Adrenal gland (tissue), 9 donors: ENCODE measurements at regions not wholly inside any gene's neighbourhood (a gene's known extent, or its start where the extent isn't known, plus 50 kb on each side); places are given as distances from the start of the nearest gene placed in this dataset.

ENCODE experiments used
- DNase-seq, 7 donors: peaks; one replicate each; pipeline ENCODE4 v3.0.0-alpha.2; 2019 to 2020
- H3K27ac ChIP-seq, 5 donors: fragments of 200-600 bp; sonication (generic) in 4 of 5; 1 replicate in 3 of 5; 2 replicates in 2 of 5; pipeline versions ENCODE4 v1.5.1 to v1.8.0; 2016 to 2020; ENCODE audit warnings: mild to moderate bottlenecking in 1 of 5
- H3K27me3 ChIP-seq: fragments of 200-600 bp; 2 replicates; pipeline ENCODE4 v1.8.0; 2021
- H3K36me3 ChIP-seq, 2 donors: fragments of 200-600 bp; replicated peaks in 1 of 2; 1 replicate in 1 of 2; 2 replicates in 1 of 2; pipeline versions ENCODE4 v1.5.1 to v1.8.0; 2018 to 2022
- H3K4me1 ChIP-seq, 2 donors: fragments of 200-600 bp; replicated peaks in 1 of 2; 1 replicate in 1 of 2; 2 replicates in 1 of 2; pipeline versions ENCODE4 v1.5.1 to v1.8.0; 2018 to 2021
- H3K4me3 ChIP-seq, 4 donors: fragments of 200-600 bp; sonication (generic) in 3 of 4; one replicate each; pipeline ENCODE4 v1.5.1; 2016 to 2018
- H3K9me3 ChIP-seq, 3 donors: fragments of 200-600 bp; sonication (generic) in 1 of 3; replicated peaks in 1 of 3; 1 replicate in 2 of 3; 2 replicates in 1 of 3; pipeline versions ENCODE4 v1.5.1 to v1.8.0; 2016 to 2021
- POLR2A ChIP-seq, 2 donors: fragments of 450-650 bp; IDR thresholded peaks; one replicate each; pipeline ENCODE4 v1.6.1; 2017; ENCODE audit warnings: antibody characterized with exemption in 2 of 2, mild to moderate bottlenecking in 2 of 2, moderate library complexity in 1 of 2
- WGBS, 4 donors: extraction: QIAGEN DNeasy Blood & Tissue Kit in 2 of 4; methylation state at CpG; one replicate each; pipeline versions ENCODE4 v1.1.5 to v1.1.7; 2013 to 2017; 5-methylcytosine and 5-hydroxymethylcytosine counted together
- intact Hi-C, 2 donors: fragments of 100-400 bp; cut with DNase I; formaldehyde crosslinking; loops; one replicate each; pipeline versions ENCODE4 v1.14.1 to v1.15.0; 2022 to 2023
- TF ChIP-seq, protein P1 (sequence below), 6 experiments: fragments of 450-650 bp in 4 of 6; fragments of 200-600 bp in 2 of 6; sonication (generic) in 1 of 6; IDR thresholded peaks; 1 replicate in 5 of 6; 2 replicates in 1 of 6; pipeline versions ENCODE4 v1.5.1 to v1.8.0; 2016 to 2021; ENCODE audit warnings: antibody characterized with exemption in 6 of 6, mild to moderate bottlenecking in 2 of 6, moderate library complexity in 1 of 6
- donor health status: healthy with polysubstance abuse.
- donor health status: Bipolar disorder and iron deficiency.
- donor health status: DM: yes; HTN: yes; CAD: no.
- donor health status: DM: no; HTN: no; CAD: no.
- donor health status: DM: no; HTN: no; CAD: no.

DNA sequence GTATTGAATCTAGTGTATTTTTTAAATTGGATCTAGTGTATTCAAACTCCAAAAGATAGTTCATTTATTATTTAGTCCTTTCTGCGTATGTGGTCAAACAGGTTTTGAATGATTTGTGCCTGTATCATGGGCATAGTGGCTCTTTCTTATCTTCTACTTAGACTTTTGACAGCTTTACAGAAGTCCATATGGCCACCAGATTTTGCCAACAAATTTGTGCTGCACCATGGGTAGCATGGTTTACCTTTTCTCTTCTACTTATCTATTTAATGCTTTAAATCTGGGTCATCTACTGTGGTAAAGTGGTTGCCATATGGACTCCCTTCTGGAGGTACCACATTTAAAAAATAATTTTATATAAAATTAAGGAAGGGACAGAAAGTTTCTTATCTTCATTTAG, 66.9 kb upstream of the CADM2 start:
- H3K4me3 ChIP-seq, result no peak overlapping the region
- WGBS, 4 donors, result 79 to 90% (median 85%) methylated on average over 1 of the region's 1 CpG
- intact Hi-C loops, result no loop called here
- no peaks in the 10 kb centered on the region for H3K4me1 ChIP-seq
- no peaks in the 10 kb centered on the region for H3K27me3 ChIP-seq
- H3K9me3 ChIP-seq, result no peaks in the 10 kb centered on the region
- H3K27ac ChIP-seq, result no peak overlapping the region
- TF ChIP-seq, protein P1, sequence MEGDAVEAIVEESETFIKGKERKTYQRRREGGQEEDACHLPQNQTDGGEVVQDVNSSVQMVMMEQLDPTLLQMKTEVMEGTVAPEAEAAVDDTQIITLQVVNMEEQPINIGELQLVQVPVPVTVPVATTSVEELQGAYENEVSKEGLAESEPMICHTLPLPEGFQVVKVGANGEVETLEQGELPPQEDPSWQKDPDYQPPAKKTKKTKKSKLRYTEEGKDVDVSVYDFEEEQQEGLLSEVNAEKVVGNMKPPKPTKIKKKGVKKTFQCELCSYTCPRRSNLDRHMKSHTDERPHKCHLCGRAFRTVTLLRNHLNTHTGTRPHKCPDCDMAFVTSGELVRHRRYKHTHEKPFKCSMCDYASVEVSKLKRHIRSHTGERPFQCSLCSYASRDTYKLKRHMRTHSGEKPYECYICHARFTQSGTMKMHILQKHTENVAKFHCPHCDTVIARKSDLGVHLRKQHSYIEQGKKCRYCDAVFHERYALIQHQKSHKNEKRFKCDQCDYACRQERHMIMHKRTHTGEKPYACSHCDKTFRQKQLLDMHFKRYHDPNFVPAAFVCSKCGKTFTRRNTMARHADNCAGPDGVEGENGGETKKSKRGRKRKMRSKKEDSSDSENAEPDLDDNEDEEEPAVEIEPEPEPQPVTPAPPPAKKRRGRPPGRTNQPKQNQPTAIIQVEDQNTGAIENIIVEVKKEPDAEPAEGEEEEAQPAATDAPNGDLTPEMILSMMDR (IDR thresholded peaks at IDR 0.05), result no peak
- no peak for TF ChIP-seq POLR2A (IDR thresholded peaks at IDR 0.05)
- H3K36me3 ChIP-seq, result no peaks in the 10 kb centered on the region
- DNase-seq, result no peak

DNA sequence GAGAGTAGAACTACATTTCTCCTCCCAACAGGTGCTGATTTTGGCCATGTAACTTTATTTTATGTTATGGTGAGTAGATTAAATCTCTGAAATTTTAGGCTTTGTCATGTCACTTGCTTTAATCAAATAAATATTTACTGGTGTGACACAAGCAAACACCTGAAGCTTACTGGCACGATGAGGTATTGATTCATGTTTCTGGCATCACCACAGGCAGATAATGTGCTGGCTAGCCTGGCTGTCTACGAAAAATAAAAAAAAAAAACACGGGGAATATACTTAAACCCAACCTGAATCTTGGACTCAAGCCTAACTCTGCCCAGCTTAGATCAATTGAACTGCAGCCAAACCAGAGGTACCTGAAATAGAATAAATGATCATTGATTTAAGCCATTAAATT, 65.6 kb upstream of the CADM2 start:
- no peaks in the 10 kb centered on the region for H3K36me3 ChIP-seq
- 58 to 78% (median 67%) methylated on average over 3 of the region's 3 CpGs for WGBS, 4 donors

DNA sequence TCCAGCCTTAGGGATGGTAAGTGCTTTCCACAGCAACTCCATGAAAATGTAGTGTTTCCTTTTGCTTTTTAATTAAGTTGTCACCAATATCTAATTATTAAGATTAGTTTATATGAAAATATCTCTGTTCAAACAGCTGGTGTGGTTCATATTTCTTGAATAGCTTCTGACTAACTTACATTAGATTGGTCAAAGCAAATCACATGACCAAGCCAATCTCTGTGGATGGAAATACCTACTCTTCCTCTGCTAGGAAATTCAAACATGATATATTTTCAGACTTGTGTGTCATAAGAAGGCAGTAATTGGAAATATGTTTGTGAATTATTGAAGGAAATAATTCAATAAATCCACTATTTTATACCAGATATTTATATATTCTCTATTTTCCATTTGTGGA, 54.6 kb upstream of the CADM2 start:
- Histone ChIP-seq H3K9me3 (no peaks in the 10 kb centered on the region), H3K4me3 (no peak overlapping the region), H3K27me3 (no peaks in the 10 kb centered on the region), H3K4me1 (no peaks in the 10 kb centered on the region), H3K27ac (no peak overlapping the region), H3K36me3 (no peaks in the 10 kb centered on the region)
- intact Hi-C loops, result no loop called here
- TF ChIP-seq, protein P1 (IDR thresholded peaks at IDR 0.05), result no peak
- no peak for TF ChIP-seq POLR2A (IDR thresholded peaks at IDR 0.05)
- DNase-seq, result no peak

More for the DNA sequence above, 65.6 kb upstream of the CADM2 start:
- H3K9me3 ChIP-seq, result peaks cover 0 to 4% (median 0%) of the 10 kb centered on the region in 3 donors
- no peaks in the 10 kb centered on the region for H3K27me3 ChIP-seq
- TF ChIP-seq, protein P1 (IDR thresholded peaks at IDR 0.05), result no peak
- no peak for TF ChIP-seq POLR2A (IDR thresholded peaks at IDR 0.05)
- H3K4me1 ChIP-seq, result no peaks in the 10 kb centered on the region
- no peak overlapping the region for H3K27ac ChIP-seq
- no peak overlapping the region for H3K4me3 ChIP-seq
- intact Hi-C loops, result no loop called here
- DNase-seq, result no peak

DNA sequence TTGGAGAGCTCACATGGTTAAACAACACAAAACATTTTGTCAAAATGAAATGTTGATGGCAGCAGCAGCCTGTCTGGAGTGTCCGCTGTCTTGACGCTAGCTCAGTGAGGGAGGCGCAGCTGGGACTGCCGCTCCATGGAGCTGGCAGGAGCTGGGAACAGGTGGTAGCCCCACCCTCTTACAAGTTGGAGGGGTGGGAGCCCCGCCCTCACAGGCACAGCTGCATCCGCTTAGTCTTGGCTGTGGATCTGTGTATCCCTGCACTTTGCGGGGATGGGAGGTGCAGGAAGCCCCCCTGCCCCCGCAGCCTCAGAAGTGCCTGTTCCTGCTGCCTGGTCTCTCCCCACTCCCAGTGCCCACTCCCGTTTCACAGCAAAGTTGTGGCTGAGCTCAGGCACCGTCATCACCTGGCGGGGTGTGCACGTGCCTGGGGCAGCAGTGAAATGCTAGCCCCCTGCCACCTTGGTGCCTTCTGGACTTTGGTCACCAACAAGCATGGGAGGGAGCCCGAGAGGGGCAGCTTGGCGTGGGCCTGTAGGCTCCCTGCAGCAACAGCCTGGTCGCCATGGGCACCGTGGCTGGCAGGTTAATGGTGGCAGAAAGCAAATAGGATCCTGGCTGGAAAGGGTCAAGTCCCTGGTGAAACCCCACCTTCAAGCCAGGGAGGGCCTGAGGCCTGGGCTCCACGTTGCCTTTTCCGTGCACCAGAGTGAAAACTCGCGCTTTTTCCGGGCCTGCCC, 53.8 kb upstream of the CADM2 start:
- no peaks in the 10 kb centered on the region for H3K36me3 ChIP-seq
- H3K27ac ChIP-seq, result no peak overlapping the region
- TF ChIP-seq, protein P1 (IDR thresholded peaks at IDR 0.05), result no peak
- no peak for TF ChIP-seq POLR2A (IDR thresholded peaks at IDR 0.05)
- no peaks in the 10 kb centered on the region for H3K9me3 ChIP-seq
- H3K27me3 ChIP-seq, result no peaks in the 10 kb centered on the region
- 89 to 98% (median 92%) methylated on average over 5 to 21 of the region's 21 CpGs for WGBS, 4 donors
- H3K4me1 ChIP-seq, result no peaks in the 10 kb centered on the region
- no peak for DNase-seq
- no peak overlapping the region for H3K4me3 ChIP-seq
- intact Hi-C loops, result no loop called here
